GOT3 (cell line): ENCODE measurements at regions not wholly inside any gene's neighbourhood (a gene's known extent, or its start where the extent isn't known, plus 50 kb on each side); places are given as distances from the start of the nearest gene placed in this dataset.
"Not testable (repeated sequence)": the region's sequence is repeated elsewhere in the genome, so short reads cannot be mapped to it uniquely, and the experiment has no call there.

Experiments used
- DNase-seq: peaks from one replicate; lab custom pipeline; 2025; ENCODE audit warnings: mixed read lengths; lab: John Stamatoyannopoulos, UW

GRCh38 chr2:196498962-196499361 is 140.6 kb upstream of the CCDC150 start:
- DNase-seq, result no peak

DNA sequence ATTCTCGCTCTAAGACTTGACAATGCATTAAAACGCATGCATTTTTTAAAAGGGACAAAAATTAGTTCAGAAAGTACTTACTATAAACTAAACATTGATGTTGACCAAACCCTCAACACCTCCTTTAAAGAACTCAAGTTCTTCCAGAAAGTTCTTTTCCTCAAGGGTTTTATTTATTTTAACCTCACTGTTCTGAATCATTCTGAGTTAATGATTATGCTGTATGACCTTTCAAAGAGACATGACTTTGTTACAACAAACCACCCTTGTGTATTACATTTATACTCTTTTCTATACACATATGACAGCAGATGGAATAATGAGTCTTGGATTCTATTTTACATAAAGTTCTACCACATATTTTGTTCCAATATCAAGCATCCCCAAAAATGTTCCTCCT is 139.8 kb upstream of the CCDC150 start:
- DNase-seq, result no peak

DNA sequence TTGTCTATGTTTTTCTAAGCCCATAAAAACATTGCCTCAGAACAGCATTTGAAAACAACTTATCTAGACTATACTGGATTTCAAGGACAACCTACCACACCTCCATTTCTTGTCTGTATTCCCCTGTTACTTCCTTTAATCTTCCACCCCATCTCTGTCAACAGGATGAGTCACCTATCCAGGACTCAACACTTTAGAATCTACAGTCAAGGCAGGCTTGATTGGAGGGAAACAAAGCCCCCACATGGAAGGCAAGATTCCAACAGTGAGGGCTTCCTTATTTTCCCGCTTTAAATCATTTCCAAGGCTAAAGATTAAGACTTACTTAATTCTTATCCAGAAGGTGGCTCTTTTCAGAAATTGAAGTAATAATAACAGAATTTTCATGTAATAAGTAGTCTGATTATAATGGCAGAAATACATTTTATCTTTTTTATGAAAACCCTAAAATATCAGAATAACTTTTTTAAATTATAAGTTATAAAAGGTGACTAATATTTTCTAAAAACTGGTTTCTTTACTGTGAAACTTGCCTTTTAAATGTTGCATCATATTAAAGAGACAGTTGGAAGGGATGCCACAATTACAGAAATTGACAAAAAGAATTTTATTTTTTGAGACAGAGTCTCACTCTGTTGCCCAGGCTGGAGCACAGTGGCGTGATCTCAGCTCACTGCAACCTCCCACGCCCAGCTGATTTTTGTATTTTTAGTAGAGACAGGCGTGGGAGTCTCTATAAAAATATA is 138.7 kb upstream of the CCDC150 start:
- no peak for DNase-seq

DNA sequence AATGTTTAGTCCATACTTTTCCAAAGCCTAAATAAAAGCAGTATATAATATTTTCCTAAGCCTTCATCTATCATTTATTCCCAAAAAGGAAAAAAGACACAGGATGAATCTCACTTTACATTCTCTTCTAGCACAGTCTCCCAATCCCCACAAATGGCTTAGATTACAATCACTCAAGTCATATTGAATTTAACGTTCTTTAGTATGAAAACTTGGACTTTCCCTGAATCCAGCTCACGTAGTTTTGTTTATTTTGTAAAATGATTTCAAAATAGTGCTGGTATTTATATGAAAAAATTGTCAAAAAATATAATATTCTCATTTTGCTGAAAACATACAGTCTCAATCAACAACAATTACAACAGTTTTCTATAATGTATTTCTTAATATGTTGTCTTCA is 137.7 kb upstream of the CCDC150 start:
- no peak for DNase-seq

DNA sequence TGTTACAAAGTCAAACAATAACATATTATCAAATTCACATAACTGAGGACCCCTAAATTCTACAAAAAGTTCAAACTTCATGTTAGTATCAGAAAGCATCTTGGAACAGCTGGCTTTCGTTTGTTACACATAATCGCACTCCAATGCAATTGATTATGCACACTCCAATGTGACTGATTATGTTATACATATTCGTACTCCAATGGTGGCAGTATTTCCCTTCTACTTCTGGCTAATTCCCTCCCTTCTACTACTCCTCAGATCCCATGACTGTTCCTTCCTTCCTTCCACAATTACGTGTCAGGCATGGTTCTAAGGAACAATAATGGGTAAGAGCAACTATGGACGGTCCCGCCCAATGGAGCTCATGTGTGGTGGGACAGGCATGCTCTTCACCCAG is 137.1 kb upstream of the CCDC150 start:
- DNase-seq, result no peak

GRCh38 chr2:196503398-196503797 is 136.1 kb upstream of the CCDC150 start:
- no peak for DNase-seq

GRCh38 chr2:196504788-196505187 is 134.7 kb upstream of the CCDC150 start:
- no peak for DNase-seq

GRCh38 chr2:196510246-196510645 is 129.3 kb upstream of the CCDC150 start:
- no peak for DNase-seq

DNA sequence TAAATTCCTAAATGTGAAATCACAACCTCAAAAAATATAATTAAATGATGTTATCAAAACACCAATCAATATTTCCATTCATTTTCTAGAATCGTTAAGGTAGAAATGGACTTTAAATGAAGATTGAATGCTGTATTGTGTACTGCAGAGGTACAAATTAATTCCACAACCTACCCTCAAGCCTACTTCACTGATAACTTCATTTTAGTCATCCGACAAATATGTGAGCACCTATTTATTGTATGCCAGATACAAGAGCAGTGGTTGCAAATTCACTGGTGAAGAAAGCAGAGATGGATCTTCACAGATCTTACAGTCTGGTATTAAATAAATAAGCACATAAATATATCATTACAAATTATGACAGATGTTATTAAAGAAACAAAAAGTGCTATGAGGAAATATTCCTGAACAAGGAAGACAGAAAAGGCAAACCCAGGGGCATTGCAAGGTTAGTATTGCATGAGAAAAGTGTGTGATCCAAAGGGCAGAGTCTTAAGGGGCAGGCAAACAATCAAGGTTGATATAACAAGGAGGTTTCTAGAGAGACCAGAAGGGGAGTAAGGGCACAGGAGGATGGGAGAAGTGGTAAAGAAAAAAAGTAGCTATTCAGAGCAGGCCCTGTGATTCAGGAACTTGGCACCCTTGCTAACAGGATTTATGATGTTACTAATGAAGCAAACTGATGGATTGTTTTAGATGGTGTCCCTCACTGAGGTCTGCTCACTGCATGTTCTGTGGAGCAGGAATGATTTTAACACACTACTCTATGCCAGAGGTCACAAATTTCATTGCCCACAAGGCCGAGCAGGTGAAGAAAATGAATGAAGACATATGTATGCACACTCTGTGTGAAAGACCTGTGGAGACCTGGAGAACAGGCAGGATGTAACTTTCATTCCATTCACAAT is 128.0 kb upstream of the CCDC150 start:
- DNase-seq, result no peak

DNA sequence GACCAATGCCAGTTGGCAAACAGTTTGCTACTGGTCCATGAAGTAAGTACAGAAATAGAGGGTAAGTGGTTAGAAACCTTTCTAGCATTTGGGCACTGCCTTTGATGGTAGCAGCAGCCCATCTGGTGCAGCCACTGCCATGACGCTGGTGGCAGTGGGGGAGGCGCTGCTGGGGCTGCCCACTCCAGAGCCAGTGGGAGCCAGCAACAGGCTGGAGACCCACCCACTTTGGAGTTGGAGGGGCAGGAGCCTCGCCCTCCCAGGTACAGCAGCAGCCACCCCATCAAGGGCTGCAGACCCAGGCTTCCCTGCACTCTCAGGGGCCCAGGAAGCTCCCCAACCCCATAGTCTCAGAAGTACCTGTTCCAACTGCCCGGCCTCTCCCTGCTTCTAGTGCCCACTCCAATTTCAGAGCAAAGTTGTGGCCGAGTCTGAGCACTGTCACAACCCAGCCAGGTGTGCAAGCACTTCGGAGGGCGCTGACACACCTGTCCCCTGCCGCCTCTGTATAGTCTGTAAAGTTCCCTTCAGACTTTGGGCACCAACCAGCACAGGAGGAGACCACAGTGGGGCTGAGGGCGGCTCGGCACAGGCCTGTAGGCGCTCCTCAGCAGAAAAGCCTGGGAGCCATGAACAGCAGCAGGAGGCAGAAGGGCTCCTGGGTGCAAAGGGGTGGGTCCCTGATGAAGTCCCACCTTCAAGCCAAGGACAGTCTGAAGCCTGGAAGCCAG is 125.6 kb upstream of the CCDC150 start:
- no peak for DNase-seq

GRCh38 chr2:196514641-196515040 is 124.9 kb upstream of the CCDC150 start:
- DNase-seq, result no peak

GRCh38 chr2:196515051-196515450 is 124.5 kb upstream of the CCDC150 start:
- no peak for DNase-seq

DNA sequence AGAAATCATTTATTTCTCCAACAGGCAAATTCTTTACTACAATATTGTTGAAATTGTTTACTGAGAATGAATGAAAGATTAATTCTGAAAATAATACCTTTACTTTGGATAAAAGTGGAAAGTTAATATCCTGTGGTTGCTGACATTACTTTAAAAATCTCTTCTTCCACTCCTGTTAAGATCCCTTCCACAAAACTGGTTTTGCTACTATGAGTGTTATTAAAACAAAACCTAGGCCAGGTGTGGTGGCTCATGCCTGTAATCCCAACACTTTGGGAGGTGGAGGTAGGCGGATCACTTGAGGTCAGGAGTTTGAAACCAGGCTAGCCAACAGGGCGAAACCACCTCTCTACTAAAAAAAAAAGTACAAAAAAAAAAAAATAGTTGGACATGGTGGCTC is 123.9 kb upstream of the CCDC150 start:
- no peak for DNase-seq

DNA sequence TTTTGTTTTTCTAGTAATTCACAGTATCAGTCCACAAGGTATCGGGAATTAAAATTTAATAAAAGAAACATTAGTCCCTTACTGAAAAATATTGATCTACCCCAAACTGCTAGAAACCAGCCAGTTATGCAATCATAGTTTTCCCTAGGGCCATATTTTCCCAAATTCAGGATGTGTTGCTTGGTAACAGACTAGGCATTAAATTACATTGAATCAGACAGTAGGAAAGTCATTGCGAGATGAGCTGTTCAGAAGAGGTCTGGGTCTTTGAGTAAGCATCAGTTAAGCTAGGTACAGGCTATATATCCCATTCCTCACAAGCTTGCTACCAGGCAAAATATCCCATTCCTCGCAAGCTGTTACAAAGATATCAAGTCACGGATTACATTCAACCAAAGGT is 123.0 kb upstream of the CCDC150 start:
- no peak for DNase-seq

DNA sequence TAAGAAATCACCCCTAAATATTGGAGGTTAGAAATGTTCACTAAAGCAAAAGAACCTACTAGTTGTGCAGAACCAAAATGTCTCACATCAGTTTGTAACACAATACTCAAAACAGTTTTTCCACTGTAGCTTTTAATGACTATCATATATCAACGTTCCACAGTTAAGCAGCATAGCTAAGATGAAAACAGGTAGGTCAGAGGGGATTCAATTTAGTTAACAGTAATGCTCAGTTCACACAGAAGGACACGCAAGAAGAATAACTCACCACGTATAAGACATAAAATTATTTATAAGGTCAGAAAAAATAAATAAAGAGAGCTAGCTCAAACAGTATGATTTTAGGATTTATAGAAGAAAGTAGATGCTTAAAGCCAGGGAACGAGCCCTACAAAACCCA is 118.9 kb upstream of the CCDC150 start:
- DNase-seq, result no peak

DNA sequence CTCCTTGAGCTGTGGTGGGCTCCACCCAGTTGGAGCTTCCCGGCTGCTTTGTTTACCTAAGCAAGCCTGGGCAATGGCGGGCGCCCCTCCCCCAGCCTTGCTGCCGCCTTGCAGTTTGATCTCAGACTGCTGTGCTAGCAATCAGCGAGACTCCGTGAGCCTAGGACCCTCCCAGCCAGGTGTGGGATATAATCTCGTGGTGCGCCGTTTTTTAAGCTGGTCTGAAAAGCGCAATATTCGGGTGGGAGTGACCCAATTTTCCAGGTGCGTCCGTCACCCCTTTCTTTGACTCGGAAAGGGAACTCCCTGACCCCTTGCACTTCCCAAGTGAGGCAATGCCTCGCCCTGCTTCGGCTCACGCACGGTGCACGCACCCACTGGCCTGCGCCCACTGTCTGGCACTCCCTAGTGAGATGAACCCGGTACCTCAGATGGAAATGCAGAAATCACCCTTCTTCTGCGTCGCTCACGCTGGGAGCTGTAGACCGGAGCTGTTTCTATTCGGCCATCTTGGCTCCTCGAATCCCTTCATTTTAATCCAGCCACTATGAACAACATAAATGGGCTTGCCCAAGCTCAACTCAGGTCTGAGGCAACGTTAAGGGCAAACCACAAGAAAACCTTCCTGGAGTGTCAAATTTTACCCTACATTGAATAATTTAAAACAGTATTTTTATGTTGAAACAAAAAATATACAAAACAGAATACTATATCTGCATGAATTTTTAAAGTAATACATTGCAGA is 112.4 kb upstream of the CCDC150 start:
- DNase-seq, result not testable (repeated sequence)

DNA sequence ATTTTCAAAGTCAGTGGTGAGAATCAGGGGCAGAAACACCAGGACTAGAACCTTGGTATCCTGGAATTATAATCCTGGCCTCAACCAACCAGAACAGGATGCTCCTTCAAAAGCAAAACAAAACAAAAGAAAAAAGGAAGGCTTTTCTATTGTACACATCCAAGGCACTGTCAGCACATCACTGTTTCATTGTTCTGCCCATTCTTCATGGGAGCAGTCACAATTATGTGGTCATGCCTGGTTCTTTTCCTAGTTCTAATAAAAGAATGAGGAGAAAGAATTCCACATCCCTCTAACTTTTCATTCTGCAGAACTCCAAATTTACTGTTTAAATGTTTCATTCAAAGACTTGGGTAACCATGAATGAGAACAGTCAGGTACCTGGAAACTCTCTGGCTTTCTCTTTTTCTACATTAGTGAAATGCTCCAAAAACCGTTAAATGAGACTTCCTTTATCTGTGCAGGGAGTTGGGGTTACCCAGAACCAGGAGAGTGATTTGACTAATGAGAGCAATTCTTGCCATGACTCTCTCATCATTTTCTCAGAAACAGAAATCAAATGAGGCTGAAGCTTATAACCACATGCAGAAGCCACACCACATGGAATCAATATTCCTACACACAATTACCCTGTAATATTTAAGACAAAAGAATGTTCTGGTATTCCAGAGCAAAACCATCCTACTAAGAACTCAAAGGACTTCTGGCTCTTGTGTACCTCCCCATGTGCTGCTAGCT is 110.9 kb upstream of the CCDC150 start:
- no peak for DNase-seq

DNA sequence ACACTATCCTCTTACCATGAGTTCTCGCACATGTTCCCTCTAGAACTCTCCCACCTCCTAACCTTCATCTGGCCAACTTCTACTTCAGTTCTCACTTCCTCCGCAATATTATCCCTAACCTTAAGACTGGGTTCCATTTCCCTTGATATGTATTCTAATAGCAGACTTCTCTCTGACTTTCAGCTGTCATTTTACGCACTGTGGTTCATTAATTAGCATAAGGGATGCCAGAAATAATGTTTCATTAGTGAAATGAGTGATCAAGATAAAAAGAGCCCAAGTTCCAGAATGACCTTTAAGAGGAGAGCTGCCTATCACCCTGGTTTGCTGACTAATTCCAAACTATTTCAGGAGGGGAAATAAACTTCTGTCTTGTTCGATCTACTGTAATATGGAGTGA is 108.6 kb upstream of the CCDC150 start:
- DNase-seq, result no peak

GRCh38 chr2:196533772-196534397 is 105.6 kb upstream of the CCDC150 start:
- no peak for DNase-seq

- DNase-seq, result no peak
Observed at GRCh38 chr2:196534495-196534894, 105.0 kb upstream of the CCDC150 start.

- DNase-seq, result no peak
Observed at GRCh38 chr2:196535061-196535460, 104.5 kb upstream of the CCDC150 start.
